Limb (tissue), 2 donors: ENCODE measurements at regions not wholly inside any gene's neighbourhood (a gene's known extent, or its start where the extent isn't known, plus 50 kb on each side); places are given as distances from the start of the nearest gene placed in this dataset.
"Not testable (repeated sequence)": the region's sequence is repeated elsewhere in the genome, so short reads cannot be mapped to it uniquely, and the experiment has no call there.

Source experiments
- DNase-seq, 2 donors: peaks; one replicate each; pipeline ENCODE4 v3.0.0-alpha.2; 2016; ENCODE audit errors: extremely low spot score in 2 of 2

GRCh38 chr14:98915625-98916024 is 356.4 kb downstream of the BCL11B start:
- DNase-seq = no peak

GRCh38 chr14:98916036-98916435 is 356.0 kb downstream of the BCL11B start:
- DNase-seq = no peak

- DNase-seq = no peak
These were observed 355.5 kb downstream of the BCL11B start for GRCh38 chr14:98916476-98916875.

- no peak for DNase-seq
These were observed 352.6 kb downstream of the BCL11B start for GRCh38 chr14:98919434-98919833.

- not testable (repeated sequence) for DNase-seq
These were observed 350.7 kb downstream of the BCL11B start for GRCh38 chr14:98921306-98921705.

GRCh38 chr14:98923596-98923995 is 348.4 kb downstream of the BCL11B start:
- DNase-seq = no peak

GRCh38 chr14:98924046-98924445 is 348.0 kb downstream of the BCL11B start:
- DNase-seq = no peak

- DNase-seq = no peak
These were observed 346.5 kb downstream of the BCL11B start for GRCh38 chr14:98925354-98926040.

GRCh38 chr14:98926146-98926545 is 345.9 kb downstream of the BCL11B start:
- DNase-seq = no peak

- DNase-seq = no peak
These were observed 345.2 kb downstream of the BCL11B start for GRCh38 chr14:98926801-98927200.

GRCh38 chr14:98927986-98928385 is 344.0 kb downstream of the BCL11B start:
- no peak for DNase-seq

GRCh38 chr14:98928418-98928817 is 343.6 kb downstream of the BCL11B start:
- no peak for DNase-seq

- no peak for DNase-seq
These were observed 340.9 kb downstream of the BCL11B start for GRCh38 chr14:98931126-98931525.

GRCh38 chr14:98931911-98932310 is 340.1 kb downstream of the BCL11B start:
- no peak for DNase-seq

GRCh38 chr14:98932431-98933325 is 339.3 kb downstream of the BCL11B start:
- no peak for DNase-seq

GRCh38 chr14:98934569-98934968 is 337.4 kb downstream of the BCL11B start:
- not testable (repeated sequence) for DNase-seq

- no peak for DNase-seq
These were observed 336.1 kb downstream of the BCL11B start for GRCh38 chr14:98935921-98936320.

- no peak for DNase-seq
These were observed 335.0 kb downstream of the BCL11B start for GRCh38 chr14:98937021-98937420.

GRCh38 chr14:98937712-98938505 is 334.1 kb downstream of the BCL11B start:
- DNase-seq = no peak

GRCh38 chr14:98940693-98941437 is 331.1 kb downstream of the BCL11B start:
- DNase-seq = no peak

- DNase-seq = no peak
These were observed 330.5 kb downstream of the BCL11B start for GRCh38 chr14:98941481-98941880.
